Ishikawa (cell line): ENCODE measurements at regions not wholly inside any gene's neighbourhood (a gene's known extent, or its start where the extent isn't known, plus 50 kb on each side); places are given as distances from the start of the nearest gene placed in this dataset.

Experiments used
- EP300 ChIP-seq: IDR thresholded peaks from 2 replicates; pipeline ENCODE4 v1.6.1; 2012; ENCODE audit warnings: borderline replicate concordance
- FOXM1 ChIP-seq: IDR thresholded peaks from 2 replicates; pipeline ENCODE4 v1.6.1; 2012; ENCODE audit warnings: low read depth, borderline replicate concordance
- TEAD4 ChIP-seq: IDR thresholded peaks from 2 replicates; pipeline ENCODE4 v1.6.1; 2012
- YY1 ChIP-seq: IDR thresholded peaks from 2 replicates; pipeline ENCODE4 v1.6.1; 2012; ENCODE audit warnings: low read depth
- TF ChIP-seq, protein P1 (sequence below): IDR thresholded peaks from 2 replicates; pipeline ENCODE4 v1.6.1; 2012

DNA sequence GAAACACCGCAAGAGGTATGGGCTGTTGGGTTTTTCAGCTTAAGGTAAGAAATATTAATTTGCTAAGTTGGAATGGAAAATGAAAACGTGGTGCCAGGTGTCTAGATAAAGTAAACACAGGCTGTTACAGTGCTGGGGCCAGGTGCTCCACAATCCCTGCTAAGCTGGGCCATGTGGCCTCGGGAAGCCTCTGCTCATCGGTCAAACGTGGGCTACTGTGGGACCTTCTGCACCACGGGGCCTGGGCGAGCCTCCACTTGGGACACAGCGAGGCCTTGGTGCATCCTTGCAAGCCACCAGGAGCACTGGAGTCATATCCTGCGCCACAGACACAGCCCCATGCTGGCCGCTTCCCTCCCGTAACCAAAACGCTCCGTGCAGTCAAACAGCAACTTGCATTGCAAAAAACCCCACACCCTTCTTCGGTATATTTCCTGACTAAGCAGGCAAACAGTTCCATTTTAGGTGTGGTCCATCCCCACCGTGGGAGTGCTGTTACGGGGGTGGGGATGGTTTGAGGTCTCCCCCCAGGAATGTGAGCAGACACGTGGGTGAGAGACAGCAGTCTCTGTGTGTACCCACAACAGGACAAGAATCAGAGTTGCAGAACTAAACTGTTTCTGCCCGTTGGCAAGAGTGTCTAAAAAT is 96.3 kb upstream of the SOX1 start:
- TF ChIP-seq EP300 (no peak), TEAD4 (no peak), YY1 (no peak), FOXM1 (no peak)
- TF ChIP-seq, protein P1, sequence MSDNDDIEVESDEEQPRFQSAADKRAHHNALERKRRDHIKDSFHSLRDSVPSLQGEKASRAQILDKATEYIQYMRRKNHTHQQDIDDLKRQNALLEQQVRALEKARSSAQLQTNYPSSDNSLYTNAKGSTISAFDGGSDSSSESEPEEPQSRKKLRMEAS = no peak
